ENCODE measurements at regions not wholly inside any gene's neighbourhood (a gene's known extent, or its start where the extent isn't known, plus 50 kb on each side); places are given as distances from the start of the nearest gene placed in this dataset.

GRCh38 chr3:135473449-135473848 lies 492.1 kb upstream of the PPP2R3A start:
- Histone ChIP-seq H3K4ac (ENCODE audit: low read depth, low read length) (no peak overlapping the region), H2BK120ac (ENCODE audit: low read depth, low read length) (no peak overlapping the region), H4K5ac (ENCODE audit: low read depth, low read length) (no peak overlapping the region), H2AFZ (replicated peaks; ENCODE audit: low read length, poor library complexity) (no peak overlapping the region), H3K27ac (ENCODE audit: insufficient read depth, low read length) (no peak overlapping the region), H2BK15ac (ENCODE audit: low read depth, low read length) (no peak overlapping the region), H3K27me3 (ENCODE audit: control insufficient read depth, insufficient read depth, low read length) (no peaks in the 10 kb centered on the region), H3K18ac (ENCODE audit: low read depth, low read length) (no peak overlapping the region), H3K4me3 (ENCODE audit: insufficient read depth, low read depth, low read length) (no peak overlapping the region), H3K4me2 (ENCODE audit: low read depth, low read length) (no peak overlapping the region), H2AK5ac (ENCODE audit: low read depth, low read length) (no peak overlapping the region), H4K91ac (ENCODE audit: insufficient read depth, low read depth, low read length) (no peak overlapping the region), H3K9me1 (ENCODE audit: insufficient read depth, low read length) (no peaks in the 10 kb centered on the region), H2BK5ac (ENCODE audit: low read depth, low read length, poor library complexity, severe bottlenecking) (no peak overlapping the region), H3K23ac (ENCODE audit: low read depth, low read length) (no peak overlapping the region), H3K14ac (replicated peaks; ENCODE audit: low read depth, low read length) (no peak overlapping the region), H2BK20ac (ENCODE audit: low read depth, low read length) (no peak overlapping the region), H3K9me3 (ENCODE audit: control insufficient read depth, insufficient read depth, low read length) (no peaks in the 10 kb centered on the region), H3K4me1 (ENCODE audit: control insufficient read depth, insufficient read depth, low read length) (no peaks in the 10 kb centered on the region), H3K56ac (ENCODE audit: extremely low read depth, insufficient read depth, low read length) (no peak overlapping the region), H3K79me1 (ENCODE audit: low read depth in 1 of 2, low read length in 2 of 2) (no peaks in the 10 kb centered on the region), H3K36me3 (ENCODE audit: control insufficient read depth, insufficient read depth, low read length) (no peaks in the 10 kb centered on the region), H4K20me1 (ENCODE audit: insufficient read depth, low read length) (no peaks in the 10 kb centered on the region), H2AK9ac (replicated peaks; ENCODE audit: low read depth, low read length, poor library complexity) (no peak overlapping the region), H3K9ac (ENCODE audit: low read depth, low read length) (no peak overlapping the region), H4K8ac (ENCODE audit: low read depth in 2 of 2, low read length in 2 of 2) (no peak overlapping the region)
- dilution Hi-C loops (cut with HindIII; ENCODE audit: low sequenced_read_pairs, unreplicated experiment) = no loop called here
- TF ChIP-seq CEBPB (IDR thresholded peaks at IDR 0.05; ENCODE audit: low read depth, low read length) = no peak
- peak; percentile 30; the same call in 1 of the 2 replicates for TF ChIP-seq MAFK (IDR thresholded peaks at IDR 0.05; ENCODE audit: low read depth, low read length)
- intact Hi-C loops (cut with micrococcal nuclease) = no loop called here
- CTCF ChIA-PET = no interaction called here
- DNase-seq (no peak), ATAC-seq (ENCODE audit: low read depth) (no peak)
- POLR2A ChIA-PET (ENCODE audit: unreplicated experiment) = no interaction called here
- BruUV-seq (replicated peaks) = no TSS peak
- in situ Hi-C loops (cut with MboI; ENCODE audit: low sequenced_read_pairs) = no loop called here
